GM18499 (cell line): ENCODE measurements at regions not wholly inside any gene's neighbourhood (a gene's known extent, or its start where the extent isn't known, plus 50 kb on each side); places are given as distances from the start of the nearest gene placed in this dataset.

ENCODE experiments used
- ATAC-seq: cut with Tn5 transposase; IDR thresholded peaks from one replicate; pipeline ENCODE4 v1.9.1; 2021; ENCODE audit warnings: moderate number of reproducible peaks; ENCODE audit not compliant: insufficient read depth, unreplicated experiment

DNA sequence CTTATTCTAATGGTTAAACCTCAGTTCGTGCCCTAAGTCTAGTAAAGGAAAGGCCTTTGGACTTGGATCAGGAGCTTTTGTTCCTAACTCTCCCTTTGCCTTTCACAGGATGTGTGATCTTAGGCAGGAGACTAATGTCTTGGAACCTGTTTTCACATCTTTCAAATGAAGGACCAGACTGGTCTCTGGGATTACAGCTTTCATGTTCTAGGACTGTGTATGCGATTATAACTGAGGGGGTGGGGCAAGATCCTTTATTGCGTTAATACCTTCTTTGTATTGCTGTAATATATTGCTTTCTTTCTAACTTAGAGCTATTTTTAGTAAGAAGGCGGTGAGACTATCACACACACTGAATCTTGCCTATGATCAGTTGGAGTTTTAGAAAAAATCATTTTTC is 368.1 kb downstream of the RPRM start:
- ATAC-seq = no peak

DNA sequence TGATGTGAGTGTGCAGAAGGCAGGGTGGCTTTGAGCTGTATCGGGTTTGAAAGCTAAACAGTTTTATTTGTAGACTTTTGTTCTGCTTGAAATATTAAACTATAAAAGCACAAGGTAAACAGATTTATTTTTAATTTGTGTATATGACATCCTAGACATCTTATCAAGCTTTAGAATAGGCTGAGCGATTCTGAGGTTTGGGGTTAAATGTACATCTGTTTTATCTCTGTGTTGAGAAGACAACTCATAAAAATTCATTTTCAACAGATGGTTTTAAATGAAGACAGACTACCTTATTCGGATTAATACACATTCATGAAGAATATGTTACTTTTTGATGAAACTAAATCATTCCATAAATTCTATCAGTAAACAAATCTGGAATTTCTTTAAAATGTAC is 368.8 kb downstream of the RPRM start:
- ATAC-seq = no peak

DNA sequence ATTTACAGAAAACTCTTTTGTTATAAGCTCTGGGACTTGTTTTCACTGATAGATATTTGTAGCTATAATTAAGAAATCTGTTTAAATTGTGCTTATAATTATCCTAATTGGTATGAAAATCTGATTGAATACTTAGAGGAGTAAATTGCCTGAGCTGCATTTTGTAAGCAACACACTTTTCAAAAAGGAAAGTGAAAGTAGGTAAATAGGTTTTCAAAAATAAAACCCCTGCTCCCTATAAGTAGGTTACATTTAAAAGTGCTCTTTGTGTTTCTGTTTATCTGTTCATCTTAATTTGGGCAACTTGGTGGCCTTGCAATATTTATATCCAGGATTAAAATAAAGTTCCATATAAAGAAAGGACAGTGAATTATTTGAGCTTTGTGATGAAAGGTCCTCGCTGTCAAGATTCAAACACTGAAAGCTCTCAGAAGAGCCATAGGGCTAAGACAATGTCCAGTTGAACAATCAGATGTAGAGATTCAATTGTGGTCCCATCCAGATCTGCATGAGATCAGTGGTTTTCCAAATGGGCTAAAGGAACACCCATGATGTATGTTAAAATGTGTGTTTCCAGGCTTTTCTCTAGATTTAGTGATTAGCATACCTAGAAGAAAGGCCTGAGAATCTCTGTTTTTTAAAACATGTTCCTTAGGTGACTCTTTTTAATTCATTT is 371.6 kb downstream of the RPRM start:
- ATAC-seq = no peak

DNA sequence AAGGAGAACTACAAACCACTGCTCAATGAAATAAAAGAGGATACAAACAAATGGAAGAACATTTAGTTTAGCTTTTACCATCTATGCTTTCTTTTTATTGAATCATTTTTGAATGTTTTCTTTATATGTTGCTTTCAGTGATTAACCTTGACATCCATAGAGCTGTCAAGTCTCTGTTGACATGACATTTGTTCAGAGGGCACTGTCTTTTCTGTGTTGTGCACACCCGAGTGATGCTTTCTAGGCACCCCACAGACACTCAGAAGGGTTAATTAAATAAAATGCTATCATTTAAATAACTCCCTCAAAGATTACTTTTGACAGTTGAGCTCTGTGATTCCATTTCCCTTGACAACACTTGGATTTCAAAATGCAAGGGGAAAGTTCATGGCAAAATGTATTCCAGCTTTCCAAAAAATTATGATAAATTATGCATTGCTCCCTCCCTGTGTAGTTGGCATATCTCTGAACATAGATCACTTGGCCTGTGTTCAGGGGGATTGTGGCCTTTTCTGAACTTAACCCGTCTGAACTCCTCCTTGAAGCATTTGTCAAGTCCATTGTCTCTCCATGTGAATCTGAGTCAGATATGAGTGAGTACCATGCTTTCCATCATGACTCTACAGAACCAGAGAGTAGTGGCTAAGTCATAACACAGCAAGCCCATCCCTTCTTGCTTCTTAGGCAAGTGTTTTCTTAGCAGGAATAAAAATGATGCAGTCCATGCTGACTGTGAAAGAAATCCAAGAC is 372.6 kb downstream of the RPRM start:
- no peak for ATAC-seq

DNA sequence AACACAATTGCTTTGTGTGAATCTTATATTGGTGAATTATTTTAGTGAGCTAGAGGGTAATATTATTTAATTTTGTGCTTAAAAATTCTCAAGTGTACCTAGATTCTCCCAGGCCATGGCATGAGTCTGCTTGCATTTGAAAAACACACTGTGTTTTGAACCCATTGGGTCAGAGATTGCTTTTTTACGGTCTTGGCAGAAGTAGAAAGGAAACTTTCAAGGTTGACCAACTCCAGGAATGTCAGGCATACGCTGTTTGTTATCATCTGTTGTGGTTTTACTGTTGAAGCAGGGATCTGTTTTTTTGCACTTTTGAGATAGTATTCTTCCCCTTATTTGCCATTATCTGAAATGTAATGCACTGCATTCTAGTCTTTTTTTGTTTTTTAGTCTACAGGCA is 377.4 kb downstream of the RPRM start:
- no peak for ATAC-seq

DNA sequence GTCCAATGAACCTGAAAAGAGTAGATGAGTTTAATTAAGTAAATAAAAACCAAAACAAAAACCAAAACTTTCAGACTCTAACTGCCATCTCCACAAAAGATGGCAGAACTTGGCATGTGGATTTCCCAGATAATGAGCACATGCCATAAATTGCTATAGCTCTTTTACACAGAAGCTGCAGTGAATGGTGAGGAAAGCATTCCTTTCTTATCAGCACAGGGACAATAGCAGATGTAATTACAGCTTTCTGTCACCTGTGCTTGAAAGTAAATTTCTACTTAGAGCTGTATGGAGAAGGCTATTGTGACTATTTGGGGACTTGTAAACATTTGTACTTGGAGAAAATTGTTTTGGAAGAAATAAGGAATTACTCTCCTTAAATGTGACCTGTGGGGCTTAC is 378.4 kb downstream of the RPRM start:
- no peak for ATAC-seq

DNA sequence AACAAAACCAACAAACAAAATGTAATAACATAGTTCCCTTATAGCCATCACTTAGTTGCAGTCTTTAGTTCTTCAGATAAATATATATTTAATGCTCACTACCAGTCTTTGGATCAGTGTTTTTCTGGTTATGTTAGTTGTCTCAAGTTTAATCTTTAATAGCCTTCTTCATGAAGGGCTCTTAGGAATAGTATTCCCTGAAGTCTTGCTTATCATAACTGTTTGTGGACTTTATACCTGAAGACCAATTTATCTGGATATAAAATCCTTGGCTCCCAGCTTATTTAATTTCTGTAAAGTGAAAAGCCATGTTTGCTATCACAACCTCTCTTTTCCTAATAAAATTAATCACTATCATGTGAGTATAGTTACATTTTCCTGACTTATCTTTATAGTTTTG is 379.7 kb downstream of the ARL6IP6 start:
- no peak for ATAC-seq

DNA sequence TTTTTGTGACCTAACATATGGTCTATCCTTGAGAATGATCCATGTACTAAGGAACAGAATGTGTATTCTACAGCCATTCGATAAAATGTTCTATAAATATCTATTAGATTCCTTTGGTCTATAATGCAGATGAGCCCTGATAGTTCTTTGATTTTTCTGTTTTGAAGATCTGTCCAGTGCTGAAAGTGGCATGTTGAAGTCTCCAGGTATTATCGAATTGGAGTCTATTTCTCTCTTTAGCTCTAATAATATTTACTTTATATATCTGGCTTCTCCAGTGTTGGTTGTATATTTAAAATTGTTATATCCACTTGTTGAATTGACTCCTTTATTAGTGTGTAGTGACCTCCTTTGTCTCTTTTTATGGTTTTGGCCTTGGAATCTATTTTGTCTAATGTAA is 377.9 kb downstream of the ARL6IP6 start:
- no peak for ATAC-seq

DNA sequence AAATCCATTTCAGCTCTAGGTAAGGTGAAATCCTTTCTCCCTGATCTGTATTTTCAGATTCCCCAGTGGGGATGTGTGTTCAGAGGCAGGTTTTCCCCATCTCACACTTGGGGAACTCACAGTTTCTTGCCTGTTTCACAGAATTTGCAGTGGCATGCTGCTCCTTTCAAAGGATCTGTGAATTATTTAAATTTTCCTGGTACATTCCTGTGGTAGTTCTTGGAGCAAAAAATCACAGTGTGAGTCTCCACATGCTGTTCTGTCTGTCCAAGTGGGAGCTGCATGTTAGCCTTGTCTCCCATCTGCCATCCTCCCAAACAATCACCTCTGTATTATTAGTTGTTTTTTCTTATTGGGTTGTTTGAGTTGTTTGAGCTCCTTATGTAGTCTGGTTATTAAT is 372.9 kb downstream of the ARL6IP6 start:
- no peak for ATAC-seq

DNA sequence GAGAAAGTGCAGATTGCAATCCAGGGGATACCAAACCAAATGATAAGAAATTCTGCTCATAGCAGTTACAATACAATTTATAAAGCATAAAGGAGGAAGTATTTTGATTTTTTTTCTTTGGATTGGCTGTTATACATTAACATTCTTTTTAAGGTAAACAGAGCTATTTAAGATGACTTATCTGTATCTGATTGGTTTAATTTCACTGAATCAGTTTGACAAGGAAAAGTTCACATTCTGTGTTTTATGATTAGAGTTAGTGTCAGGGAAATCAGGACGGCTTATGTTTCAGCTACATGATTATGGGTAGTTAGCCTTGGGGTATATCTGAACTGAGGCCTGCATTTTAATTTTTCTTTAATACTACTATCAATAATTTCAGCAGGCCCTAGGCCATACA is 360.9 kb downstream of the ARL6IP6 start:
- ATAC-seq = no peak

DNA sequence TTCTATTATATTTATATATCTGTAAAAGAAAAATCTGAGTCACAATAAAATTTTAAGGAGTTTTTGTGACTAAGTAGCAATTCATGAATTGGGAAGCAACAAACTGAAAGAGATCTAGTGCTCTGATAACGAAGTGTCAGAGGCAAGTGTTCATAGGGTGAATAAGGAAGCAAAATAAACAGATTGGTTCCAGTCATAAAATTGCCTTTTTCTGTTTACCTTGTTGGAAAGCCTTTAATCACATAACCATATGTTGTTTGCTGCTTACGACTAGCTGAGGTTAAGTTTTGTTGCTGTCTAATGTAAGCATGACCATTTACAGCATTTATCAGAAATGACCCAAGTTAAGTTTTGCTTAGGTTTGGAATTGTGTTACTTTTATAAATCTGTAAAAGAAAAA is 358.9 kb downstream of the ARL6IP6 start:
- ATAC-seq = no peak

DNA sequence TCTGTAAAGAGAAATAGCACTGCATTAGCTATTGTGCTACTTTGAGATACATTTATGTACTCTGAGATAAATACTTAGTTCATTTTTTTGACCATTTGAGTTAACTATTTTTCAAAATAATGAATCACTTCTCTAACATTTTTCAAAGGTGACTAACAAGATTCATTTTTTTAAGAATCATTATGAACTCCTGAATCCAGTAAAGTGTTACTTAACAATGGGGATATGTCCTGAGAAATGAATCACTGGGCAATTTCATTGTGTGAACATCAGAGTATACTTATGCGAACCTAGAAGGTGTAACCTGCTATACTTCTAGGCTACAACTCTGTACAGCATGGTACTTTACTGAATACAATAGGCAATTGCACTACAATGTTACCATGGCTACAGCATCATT is 355.8 kb downstream of the ARL6IP6 start:
- ATAC-seq = no peak

DNA sequence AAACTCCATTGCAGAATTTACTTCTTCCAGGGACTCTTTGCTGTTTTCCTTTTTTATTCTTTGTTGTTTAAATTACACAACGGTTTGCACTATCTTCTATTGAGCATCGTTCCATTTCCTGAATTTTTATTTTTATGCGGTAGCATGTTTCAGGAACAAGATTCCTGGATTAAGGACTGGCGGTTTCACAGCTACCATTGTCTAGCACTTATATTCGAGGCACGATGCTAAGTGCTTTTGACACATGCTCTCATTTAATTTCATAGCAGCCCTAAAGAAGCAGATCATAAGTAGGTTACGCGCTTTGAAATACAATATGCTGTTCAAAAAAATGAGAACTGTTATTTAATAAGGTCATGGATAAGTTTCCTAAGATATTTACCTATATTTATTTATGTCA is 354.4 kb downstream of the ARL6IP6 start:
- no peak for ATAC-seq

DNA sequence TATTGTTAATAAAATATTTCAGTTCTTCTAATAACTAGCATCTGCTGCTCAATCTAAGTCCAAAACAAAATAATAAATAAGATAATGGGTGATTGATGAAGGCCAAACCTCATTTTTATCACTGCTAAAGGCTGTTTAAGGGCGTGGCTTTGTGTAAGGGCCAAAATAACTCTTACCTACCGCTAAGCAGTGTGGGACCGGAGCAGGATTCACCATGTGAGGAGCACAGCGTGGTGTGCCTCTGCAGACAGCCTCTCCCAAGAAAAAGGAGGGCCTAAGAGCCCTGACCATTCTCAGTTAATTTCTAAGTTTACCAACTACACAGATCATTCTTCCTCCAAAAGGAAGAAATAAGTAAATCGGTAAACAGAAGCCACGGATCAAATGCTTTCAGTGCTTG is 353.7 kb downstream of the ARL6IP6 start:
- no peak for ATAC-seq

DNA sequence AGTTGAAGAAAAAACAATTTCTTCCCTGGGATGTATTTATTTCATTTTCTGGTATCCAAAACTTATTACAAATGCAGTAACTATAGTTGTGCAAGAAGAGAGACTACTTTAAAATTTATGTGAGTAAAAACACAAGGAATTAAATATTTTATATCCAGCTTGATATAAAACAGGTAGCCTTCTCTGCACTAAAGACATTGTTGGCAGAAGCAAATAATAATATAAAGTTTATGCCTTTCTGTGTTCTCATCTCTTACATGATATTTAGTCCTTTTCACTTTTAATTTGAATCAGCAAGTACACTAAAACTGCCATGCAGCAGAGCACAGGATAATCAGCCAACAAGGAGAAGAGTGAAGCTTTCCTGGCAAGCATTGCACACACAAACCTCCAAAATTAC is 352.7 kb downstream of the ARL6IP6 start:
- no peak for ATAC-seq

DNA sequence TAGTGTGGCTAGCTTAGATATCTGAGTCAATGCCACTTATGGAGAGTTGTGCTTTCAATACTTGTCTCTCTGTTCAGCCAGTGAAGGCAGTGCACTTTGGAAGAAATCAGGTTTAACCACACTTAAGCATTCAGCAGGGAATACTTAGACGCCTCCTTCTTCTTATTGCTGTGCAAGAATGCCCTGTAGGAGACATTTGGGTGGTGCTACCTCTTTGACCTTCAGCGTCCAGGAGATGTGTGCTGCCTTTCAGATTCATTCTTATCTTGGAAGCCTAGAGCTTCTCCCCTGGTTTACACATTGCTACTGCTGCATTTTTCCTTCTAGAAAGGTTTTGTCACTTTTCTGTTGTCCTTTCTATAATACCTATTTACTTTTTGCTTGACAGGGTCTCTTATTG is 350.5 kb downstream of the ARL6IP6 start:
- no peak for ATAC-seq

DNA sequence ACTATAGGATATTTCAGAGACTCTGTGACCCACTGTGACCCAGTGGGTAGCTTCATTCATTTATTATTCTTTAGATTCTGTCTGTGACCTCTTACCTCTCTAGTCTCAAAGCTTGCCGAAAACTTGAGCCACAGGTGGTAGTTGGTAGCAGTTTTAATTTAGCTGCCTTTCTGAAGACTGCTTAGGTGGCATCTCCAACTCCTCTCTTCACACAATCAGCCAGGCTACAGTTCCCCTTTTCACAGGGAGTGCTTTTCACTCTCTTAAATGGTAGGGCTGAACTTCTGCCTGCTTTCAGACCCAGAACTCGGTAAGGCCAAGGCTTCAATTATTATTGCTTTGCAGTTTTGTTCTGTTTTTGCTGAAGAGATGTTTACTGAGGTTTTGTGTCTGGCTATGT is 349.6 kb downstream of the ARL6IP6 start:
- ATAC-seq = no peak

DNA sequence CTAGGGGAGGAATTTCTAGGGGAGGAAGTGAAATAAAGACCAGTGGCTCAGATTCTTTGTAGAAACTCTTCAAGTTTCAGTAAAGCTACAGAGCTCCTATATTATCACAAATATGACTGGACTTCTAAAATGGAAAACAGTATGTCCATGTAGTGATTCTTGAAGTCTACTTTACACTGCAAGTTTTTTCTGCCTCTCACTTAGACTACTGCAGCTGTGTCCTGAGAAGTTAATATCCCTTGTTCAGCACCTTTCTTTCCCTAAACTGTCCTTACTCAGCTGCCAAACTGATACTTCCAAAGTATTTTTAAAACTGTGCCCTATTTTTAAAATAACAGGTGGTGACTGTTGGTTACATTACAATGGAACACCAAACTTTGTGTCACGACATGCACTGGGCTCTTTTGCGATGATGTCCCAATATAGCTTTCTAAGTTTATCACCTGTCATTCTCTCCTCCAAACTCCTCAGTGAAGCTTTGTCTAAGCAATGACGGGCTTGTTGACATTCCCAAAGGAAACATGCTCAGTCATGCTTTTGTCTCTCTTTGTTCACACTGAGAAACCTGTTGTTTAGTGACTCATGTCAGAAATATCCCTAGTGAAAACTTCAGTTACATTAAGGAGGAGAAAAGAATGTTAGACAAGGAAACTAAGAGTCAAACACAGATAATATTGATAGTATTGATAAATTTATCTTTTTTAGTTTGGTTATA is 341.1 kb downstream of the ARL6IP6 start:
- ATAC-seq = no peak

DNA sequence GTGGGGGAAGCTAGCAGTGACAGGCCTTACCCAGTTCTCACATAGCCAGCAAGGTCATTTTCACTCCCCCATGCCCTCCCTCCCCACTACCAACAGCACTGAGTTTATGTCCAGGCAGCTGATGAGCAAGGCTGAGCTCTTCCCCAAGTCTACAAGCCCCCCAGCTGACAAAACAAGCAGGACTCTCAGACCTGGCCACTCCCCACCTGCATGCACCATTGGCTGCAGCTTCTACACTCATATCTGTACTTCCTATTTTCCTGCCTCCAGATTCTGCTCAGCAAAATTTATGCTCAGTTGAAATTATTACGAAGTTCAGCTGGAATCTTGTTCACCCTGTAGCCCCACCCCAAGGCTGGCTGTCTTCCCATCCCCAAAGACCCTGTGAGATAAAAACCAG is 339.3 kb downstream of the ARL6IP6 start:
- ATAC-seq = no peak

DNA sequence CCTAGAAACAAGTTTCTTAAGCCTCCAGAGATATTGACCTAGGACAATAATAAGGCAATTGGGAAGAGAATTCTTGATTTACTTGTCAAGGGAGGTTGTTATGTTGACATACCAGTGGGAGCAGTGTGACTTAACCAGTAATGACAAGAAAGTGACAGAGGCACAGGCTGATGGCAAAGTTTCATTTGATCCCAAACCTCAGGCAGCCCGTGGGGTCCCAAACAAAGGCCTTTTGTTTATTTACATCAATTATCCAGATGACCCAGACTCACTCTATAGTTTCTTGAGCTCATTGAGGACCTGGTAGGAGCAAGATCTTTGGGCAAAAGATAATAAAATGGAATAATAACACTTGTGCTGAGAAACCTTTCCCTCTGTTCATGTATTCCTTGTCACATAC is 336.8 kb downstream of the ARL6IP6 start:
- no peak for ATAC-seq

DNA sequence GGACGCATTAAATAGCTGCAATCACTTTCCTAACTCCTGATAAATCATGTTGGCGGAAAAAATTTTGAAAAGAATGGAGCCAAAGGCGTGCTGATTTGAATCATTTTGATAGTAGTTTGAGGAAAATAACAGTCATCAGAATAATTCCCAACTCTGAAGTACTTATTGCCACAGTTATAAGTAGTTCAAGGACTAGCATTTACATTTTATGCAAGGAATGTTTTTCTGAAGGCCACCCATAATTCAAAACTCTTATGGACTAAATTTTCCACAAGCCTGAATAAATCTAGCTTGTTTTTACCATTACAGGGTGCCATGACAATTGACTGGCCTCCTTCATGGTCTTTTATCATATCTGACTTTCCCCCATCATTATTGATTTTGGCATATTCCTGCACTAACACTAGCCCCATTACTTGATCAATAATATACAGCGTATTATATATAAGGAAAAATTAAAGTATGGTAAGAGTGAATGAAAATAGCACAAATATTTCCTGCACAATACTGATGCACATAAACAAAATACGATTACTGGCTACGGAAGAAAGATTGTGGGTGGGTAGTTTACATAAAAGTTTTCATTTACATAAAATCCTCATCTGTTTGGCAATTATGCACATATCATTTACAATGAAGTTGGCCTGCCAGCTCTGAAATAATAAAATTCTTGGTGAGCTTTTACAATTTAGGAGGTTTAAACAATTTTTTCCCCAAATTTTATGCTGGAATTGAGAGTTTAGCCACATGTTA is 334.6 kb downstream of the ARL6IP6 start:
- no peak for ATAC-seq
